IMR-90 (cell line): ENCODE measurements at regions not wholly inside any gene's neighbourhood (a gene's known extent, or its start where the extent isn't known, plus 50 kb on each side); places are given as distances from the start of the nearest gene placed in this dataset.

Experiments
- ATAC-seq: fragments of 200-7000 bp; cut with Tn5 transposase; 2 replicates; pipeline ENCODE4 v1.9.1; 2020; ENCODE audit warnings: low read depth, mild to moderate bottlenecking, moderate library complexity
- BruUV-seq: library from RNA; stranded (reverse); fragments of 400-500 nt; replicated peaks from 2 replicates; lab custom pipeline; 2021; lab: Mats Ljungman, UMichigan
- CTCF ChIA-PET: fragments of 300-600 bp; formaldehyde crosslinking; extraction: SDS; loops from one replicate; lab custom pipeline; 2021; ENCODE audit warnings: antibody characterized with exemption; lab: Yijun Ruan, JAX
- POLR2A ChIA-PET: fragments of 300-600 bp; sonication (Branson Sonifier 250); formaldehyde crosslinking; loops from one replicate; lab custom pipeline; 2022; ENCODE audit warnings: antibody characterized with exemption; ENCODE audit not compliant: unreplicated experiment; lab: Charles Lee
- DNase-seq: peaks from one replicate; pipeline ENCODE4 v3.0.0; 2013
- H2AFZ ChIP-seq: replicated peaks from 2 replicates; pipeline ENCODE3; 2013; ENCODE audit warnings: low read length, mild to moderate bottlenecking; ENCODE audit not compliant: poor library complexity
- H2AK5ac ChIP-seq: 2 replicates; pipeline ENCODE4 v1.6.1; 2013; ENCODE audit warnings: low read depth, low read length, inconsistent platforms
- H2AK9ac ChIP-seq: replicated peaks from 2 replicates; pipeline ENCODE3; 2013; ENCODE audit warnings: mild to moderate bottlenecking, low read depth, low read length, moderate library complexity; ENCODE audit not compliant: poor library complexity
- H2BK120ac ChIP-seq: 2 replicates; pipeline ENCODE4 v1.6.1; 2013; ENCODE audit warnings: low read depth, low read length, inconsistent platforms
- H2BK15ac ChIP-seq: 3 replicates; pipeline ENCODE4 v1.6.1; 2013; ENCODE audit warnings: low read depth, low read length, inconsistent platforms
- H2BK20ac ChIP-seq: 2 replicates; pipeline ENCODE4 v1.6.1; 2013; ENCODE audit warnings: low read depth, mild to moderate bottlenecking, inconsistent platforms, low read length, moderate library complexity
- H2BK5ac ChIP-seq: 2 replicates; pipeline ENCODE4 v1.6.1; 2013; ENCODE audit warnings: mild to moderate bottlenecking, low read depth, low read length, inconsistent platforms; ENCODE audit not compliant: poor library complexity, severe bottlenecking
- H3K14ac ChIP-seq: replicated peaks from 2 replicates; pipeline ENCODE4 v1.6.1; 2013; ENCODE audit warnings: low read depth, low read length, inconsistent platforms
- H3K18ac ChIP-seq: 2 replicates; pipeline ENCODE4 v1.6.1; 2013; ENCODE audit warnings: low read depth, low read length, control low read depth
- H3K23ac ChIP-seq: 2 replicates; pipeline ENCODE4 v1.6.1; 2013; ENCODE audit warnings: low read depth, low read length, inconsistent platforms
- H3K27ac ChIP-seq: 2 replicates; pipeline ENCODE4 v1.5.1; 2013; ENCODE audit warnings: mild to moderate bottlenecking, control low read depth, low read length; ENCODE audit not compliant: insufficient read depth
- H3K27me3 ChIP-seq: 2 replicates; pipeline ENCODE4 v1.6.1; 2013; ENCODE audit warnings: low read length; ENCODE audit not compliant: control insufficient read depth, insufficient read depth
- H3K36me3 ChIP-seq: 2 replicates; pipeline ENCODE4 v1.6.1; 2013; ENCODE audit warnings: low read length, mixed read lengths; ENCODE audit not compliant: control insufficient read depth, insufficient read depth
- H3K4ac ChIP-seq: 2 replicates; pipeline ENCODE4 v1.6.1; 2013; ENCODE audit warnings: low read depth, low read length, inconsistent platforms
- H3K4me1 ChIP-seq: 2 replicates; pipeline ENCODE4 v1.6.1; 2013; ENCODE audit warnings: low read length, mixed read lengths; ENCODE audit not compliant: control insufficient read depth, insufficient read depth
- H3K4me2 ChIP-seq: 2 replicates; pipeline ENCODE4 v1.6.1; 2013; ENCODE audit warnings: low read depth, mild to moderate bottlenecking, control low read depth, low read length, moderate library complexity
- H3K4me3 ChIP-seq: 2 replicates; pipeline ENCODE4 v1.5.1; 2013; ENCODE audit warnings: low read depth, mild to moderate bottlenecking, control low read depth, low read length, moderate library complexity; ENCODE audit not compliant: insufficient read depth
- H3K56ac ChIP-seq: 2 replicates; pipeline ENCODE4 v1.6.1; 2013; ENCODE audit warnings: low read length, inconsistent platforms; ENCODE audit not compliant: insufficient read depth; ENCODE audit errors: extremely low read depth
- H3K79me1 ChIP-seq, 2 experiments: 2 replicates each; pipeline ENCODE4 v1.6.1; 2013; ENCODE audit warnings: low read length in 2 of 2, inconsistent platforms in 1 of 2, low read depth in 1 of 2
- H3K9ac ChIP-seq: 2 replicates; pipeline ENCODE4 v1.6.1; 2013; ENCODE audit warnings: low read depth, low read length, control low read depth
- H3K9me1 ChIP-seq: 2 replicates; pipeline ENCODE4 v1.6.1; 2013; ENCODE audit warnings: low read length, inconsistent platforms; ENCODE audit not compliant: insufficient read depth
- H3K9me3 ChIP-seq: 2 replicates; pipeline ENCODE4 v1.6.1; 2013; ENCODE audit warnings: low read length; ENCODE audit not compliant: control insufficient read depth, insufficient read depth
- H4K20me1 ChIP-seq: 2 replicates; pipeline ENCODE4 v1.6.1; 2013; ENCODE audit warnings: low read length, inconsistent platforms; ENCODE audit not compliant: insufficient read depth
- H4K5ac ChIP-seq: 2 replicates; pipeline ENCODE4 v1.6.1; 2013; ENCODE audit warnings: mild to moderate bottlenecking, low read depth, low read length, control low read depth
- H4K8ac ChIP-seq, 2 experiments: 2 replicates each; pipeline ENCODE4 v1.6.1; 2013; ENCODE audit warnings: low read depth in 2 of 2, low read length in 2 of 2, control low read depth in 1 of 2, inconsistent platforms in 1 of 2
- H4K91ac ChIP-seq: 2 replicates; pipeline ENCODE4 v1.6.1; 2013; ENCODE audit warnings: low read depth, low read length, inconsistent platforms; ENCODE audit not compliant: insufficient read depth
- BHLHE40 ChIP-seq: fragments of 150-350 bp; IDR thresholded peaks from 2 replicates; pipeline ENCODE4 v1.6.1; 2016; ENCODE audit warnings: mild to moderate bottlenecking, low read depth, low read length
- CEBPB ChIP-seq: IDR thresholded peaks from 2 replicates; pipeline ENCODE4 v1.6.1; 2012; ENCODE audit warnings: low read depth, low read length, improper control_type of control experiment
- CTCF ChIP-seq: conservative IDR thresholded peaks from 2 replicates; pipeline ENCODE4 v1.5.1; 2012; ENCODE audit warnings: mild to moderate bottlenecking, low read depth, low read length, improper control_type of control experiment
- ELK1 ChIP-seq: fragments of 150-350 bp; IDR thresholded peaks from 2 replicates; pipeline ENCODE4 v1.6.1; 2016; ENCODE audit warnings: low read depth, mild to moderate bottlenecking, low read length, moderate library complexity, borderline replicate concordance
- FOS ChIP-seq: fragments of 150-350 bp; IDR thresholded peaks from 2 replicates; pipeline ENCODE4 v1.6.1; 2016; ENCODE audit warnings: low read depth, low read length
- MAFK ChIP-seq: IDR thresholded peaks from 2 replicates; pipeline ENCODE4 v1.6.1; 2012; ENCODE audit warnings: low read depth, low read length, improper control_type of control experiment
- MAZ ChIP-seq: IDR thresholded peaks from 2 replicates; pipeline ENCODE4 v1.6.1; 2012; ENCODE audit warnings: low read depth, mild to moderate bottlenecking, low read length, improper control_type of control experiment, moderate library complexity, borderline replicate concordance
- POLR2A ChIP-seq: IDR thresholded peaks from 2 replicates; pipeline ENCODE4 v1.6.1; 2012; ENCODE audit warnings: mild to moderate bottlenecking, low read depth, low read length
- RAD21 ChIP-seq: IDR thresholded peaks from 2 replicates; pipeline ENCODE4 v1.6.1; 2012; ENCODE audit warnings: low read length, improper control_type of control experiment
- RFX5 ChIP-seq: IDR thresholded peaks from 2 replicates; pipeline ENCODE4 v1.8.0; 2012; ENCODE audit warnings: low read depth, mild to moderate bottlenecking, low read length, moderate library complexity
- SMC3 ChIP-seq: fragments of 150-350 bp; IDR thresholded peaks from 2 replicates; pipeline ENCODE4 v1.6.1; 2016; ENCODE audit warnings: low read depth, mild to moderate bottlenecking, antibody characterized with exemption, low read length, moderate library complexity
- WGBS, 2 experiments: methylation state at CpG; one replicate each; pipeline versions ENCODE4 v1.1.5 to v1.1.7; 2013; ENCODE audit warnings: missing lambda C conversion rate in 2 of 2; ENCODE audit not compliant: insufficient read length in 1 of 2; ENCODE audit errors: extremely low coverage in 2 of 2; 5-methylcytosine and 5-hydroxymethylcytosine counted together
- dilution Hi-C: fragments of 300-500 bp; cut with HindIII; formaldehyde crosslinking; loops from one replicate; pipeline ENCODE4 v1.14.3; 2018; ENCODE audit warnings: low sequenced_read_pairs; ENCODE audit not compliant: unreplicated experiment
- in situ Hi-C: fragments of 300-500 bp; cut with MboI; formaldehyde crosslinking; loops from 3 replicates; pipeline ENCODE4 v1.14.3; 2019; ENCODE audit warnings: low sequenced_read_pairs, inconsistent platforms, mixed read lengths
- intact Hi-C: fragments of 100-400 bp; cut with micrococcal nuclease; formaldehyde crosslinking; loops from 2 replicates; pipeline ENCODE4 v1.10.0; 2022

- Histone ChIP-seq H3K23ac (no peak overlapping the region), H4K8ac (no peak overlapping the region), H3K4me2 (no peak overlapping the region), H3K27ac (no peak overlapping the region), H3K4me1 (no peaks in the 10 kb centered on the region), H4K91ac (no peak overlapping the region), H3K4ac (no peak overlapping the region), H2BK15ac (no peak overlapping the region), H3K56ac (no peak overlapping the region), H3K4me3 (no peak overlapping the region), H2BK20ac (no peak overlapping the region), H2AK9ac (no peak overlapping the region), H3K9ac (no peak overlapping the region), H2BK120ac (no peak overlapping the region), H3K27me3 (no peaks in the 10 kb centered on the region), H3K18ac (no peak overlapping the region), H2BK5ac (no peak overlapping the region), H3K79me1 (no peaks in the 10 kb centered on the region), H3K9me1 (no peaks in the 10 kb centered on the region), H2AFZ (no peak overlapping the region), H3K36me3 (no peaks in the 10 kb centered on the region), H3K14ac (no peak overlapping the region), H4K20me1 (no peaks in the 10 kb centered on the region), H3K9me3 (no peaks in the 10 kb centered on the region), H2AK5ac (no peak overlapping the region), H4K5ac (no peak overlapping the region)
- DNase-seq, result no peak
- no peak for TF ChIP-seq ELK1
- TF ChIP-seq MAFK, result no peak
- no peak for TF ChIP-seq SMC3
- no peak for TF ChIP-seq RAD21
- TF ChIP-seq MAZ, result no peak
- TF ChIP-seq BHLHE40, result no peak
- TF ChIP-seq RFX5, result no peak
- no peak for TF ChIP-seq POLR2A
- no peak for TF ChIP-seq CTCF
- TF ChIP-seq CEBPB, result no peak
- no peak for TF ChIP-seq FOS
- in situ Hi-C loops (no loop called here), intact Hi-C loops (no loop called here), dilution Hi-C loops (no loop called here)
- WGBS, 2 experiments, result no CpG with 5 or more reads among the region's 1 CpG
- ATAC-seq, result no peak
- ChIA-PET CTCF (no interaction called here), POLR2A (no interaction called here)
- BruUV-seq, result no TSS peak
Observed at GRCh38 chr9:80635065-80635464, 1054.3 kb downstream of the TLE1 start.
